HFFc6 (cell line): ENCODE measurements at regions not wholly inside any gene's neighbourhood (a gene's known extent, or its start where the extent isn't known, plus 50 kb on each side); places are given as distances from the start of the nearest gene placed in this dataset.
"Not testable (repeated sequence)": the region's sequence is repeated elsewhere in the genome, so short reads cannot be mapped to it uniquely, and the experiment has no call there.

Source experiments
- DNase-seq: peaks from one replicate; pipeline ENCODE4 v3.0.0-alpha.2; 2018
- H3K27ac Mint-ChIP-seq: 2 replicates; pipeline ENCODE4 v1.8.0; 2020; ENCODE audit warnings: mild to moderate bottlenecking, mixed read lengths
- H3K27me3 Mint-ChIP-seq: 2 replicates; pipeline ENCODE4 v1.8.0; 2021; ENCODE audit warnings: mild to moderate bottlenecking, moderate library complexity, mixed read lengths; ENCODE audit not compliant: insufficient read depth
- H3K36me3 Mint-ChIP-seq: 2 replicates; pipeline ENCODE4 v1.8.0; 2021; ENCODE audit warnings: low read depth, mixed read lengths
- H3K4me1 Mint-ChIP-seq: 2 replicates; pipeline ENCODE4 v1.8.0; 2020; ENCODE audit warnings: low read depth, mixed read lengths
- H3K4me3 Mint-ChIP-seq: 2 replicates; pipeline ENCODE4 v1.8.0; 2020; ENCODE audit warnings: mild to moderate bottlenecking, moderate library complexity, mixed read lengths
- H3K9me3 Mint-ChIP-seq: 2 replicates; pipeline ENCODE4 v1.8.0; 2020; ENCODE audit warnings: mild to moderate bottlenecking, mixed read lengths
- CTCF ChIP-seq: fragments of 200-600 bp; sonication (generic); IDR thresholded peaks from 2 replicates; pipeline ENCODE4 v1.5.0; 2021; ENCODE audit warnings: antibody characterized with exemption, mild to moderate bottlenecking

GRCh38 chr4:53847965-53848364 is 216.4 kb downstream of the CHIC2 start:
- DNase-seq: no peak
- no peak for TF ChIP-seq CTCF
- H3K9me3 Mint-ChIP-seq: no peaks in the 10 kb centered on the region
- H3K4me3 Mint-ChIP-seq: no peak overlapping the region
- peaks cover 2% of the 10 kb centered on the region; the same call in 1 of the 2 replicates for H3K27me3 Mint-ChIP-seq
- H3K36me3 Mint-ChIP-seq: no peaks in the 10 kb centered on the region
- H3K4me1 Mint-ChIP-seq: no peaks in the 10 kb centered on the region
- H3K27ac Mint-ChIP-seq: no peak overlapping the region

- no peaks in the 10 kb centered on the region for H3K9me3 Mint-ChIP-seq
- H3K27ac Mint-ChIP-seq: no peak overlapping the region
- H3K27me3 Mint-ChIP-seq: peaks cover 3% of the 10 kb centered on the region; the same call in 1 of the 2 replicates
- TF ChIP-seq CTCF: no peak
- H3K36me3 Mint-ChIP-seq: no peaks in the 10 kb centered on the region
- no peak overlapping the region for H3K4me3 Mint-ChIP-seq
- H3K4me1 Mint-ChIP-seq: no peaks in the 10 kb centered on the region
- DNase-seq: no peak
Measured at GRCh38 chr4:53844551-53844950, 219.9 kb downstream of the CHIC2 start.

GRCh38 chr4:53844133-53844532 is 220.3 kb downstream of the CHIC2 start:
- Mint-ChIP-seq H3K9me3 (no peaks in the 10 kb centered on the region), H3K27ac (no peak overlapping the region), H3K27me3 (peaks cover 3% of the 10 kb centered on the region; the same call in 1 of the 2 replicates), H3K36me3 (no peaks in the 10 kb centered on the region), H3K4me3 (no peak overlapping the region), H3K4me1 (no peaks in the 10 kb centered on the region)
- TF ChIP-seq CTCF: no peak
- DNase-seq: no peak

- Mint-ChIP-seq H3K4me3 (no peak overlapping the region), H3K4me1 (no peaks in the 10 kb centered on the region), H3K36me3 (no peaks in the 10 kb centered on the region), H3K27ac (no peak overlapping the region), H3K9me3 (peaks cover 17% of the 10 kb centered on the region), H3K27me3 (peaks cover 8% of the 10 kb centered on the region; the same call in 1 of the 2 replicates)
- TF ChIP-seq CTCF: no peak
- DNase-seq: no peak
Measured at GRCh38 chr4:53841711-53842110, 222.7 kb downstream of the CHIC2 start.

- Mint-ChIP-seq H3K4me1 (no peaks in the 10 kb centered on the region), H3K27ac (no peak overlapping the region), H3K9me3 (peaks cover 17% of the 10 kb centered on the region), H3K36me3 (no peaks in the 10 kb centered on the region), H3K27me3 (peaks cover 8% of the 10 kb centered on the region; the same call in 1 of the 2 replicates), H3K4me3 (no peak overlapping the region)
- no peak for TF ChIP-seq CTCF
- no peak for DNase-seq
Measured at GRCh38 chr4:53840643-53841042, 223.8 kb downstream of the CHIC2 start.

GRCh38 chr4:53833302-53834003 is 231.0 kb downstream of the CHIC2 start:
- Mint-ChIP-seq H3K36me3 (peaks cover 18% of the 10 kb centered on the region), H3K9me3 (peaks cover 38% of the 10 kb centered on the region)
- H3K4me3 Mint-ChIP-seq, H3K27me3 Mint-ChIP-seq, H3K27ac Mint-ChIP-seq, H3K4me1 Mint-ChIP-seq, DNase-seq: not testable (repeated sequence)
